ENCODE measurements at regions not wholly inside any gene's neighbourhood (a gene's known extent, or its start where the extent isn't known, plus 50 kb on each side); places are given as distances from the start of the nearest gene placed in this dataset.
"Not testable (repeated sequence)": the region's sequence is repeated elsewhere in the genome, so short reads cannot be mapped to it uniquely, and the experiment has no call there.

DNA sequence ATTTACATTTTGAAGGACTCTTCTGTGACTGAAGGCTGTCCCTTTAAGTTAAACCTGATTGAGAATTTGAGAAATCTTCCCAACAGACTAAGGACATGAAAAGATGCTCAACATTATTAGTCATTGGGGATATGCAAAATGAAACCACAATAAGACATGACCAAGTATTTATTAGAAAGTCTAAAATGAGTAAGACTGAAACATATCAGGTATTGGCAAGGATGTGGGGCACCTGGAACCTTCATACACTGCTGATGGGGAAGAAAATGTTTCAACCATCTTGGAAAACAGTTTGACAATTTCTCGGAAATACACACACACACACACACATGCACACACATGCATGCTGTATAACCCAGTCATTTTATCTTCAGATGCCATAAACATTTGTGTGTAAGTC lies 132.1 kb upstream of the CDK6 start:
- no peak for DNase-seq

GRCh38 chr7:92967238-92967637 lies 130.9 kb upstream of the CDK6 start:
- DNase-seq: no peak

DNA sequence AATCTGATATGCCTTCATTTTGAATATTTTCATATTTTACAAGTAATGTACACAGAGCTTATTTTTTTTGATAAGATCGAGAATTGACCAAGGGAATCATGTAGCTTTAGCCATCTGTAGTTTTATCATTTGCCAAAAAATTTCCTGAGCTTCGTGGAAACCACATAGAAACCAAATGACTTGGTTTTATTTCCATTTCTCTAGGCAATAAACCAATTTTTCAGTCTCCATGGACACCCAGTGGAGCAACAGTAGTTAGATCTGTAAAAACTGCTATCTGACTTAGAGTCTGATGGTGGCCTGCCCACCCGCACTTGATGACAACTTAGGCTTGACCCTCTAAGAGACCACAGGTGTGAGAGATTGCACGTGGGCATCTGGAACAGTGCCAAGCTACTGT lies 127.8 kb upstream of the CDK6 start:
- DNase-seq: no peak

DNA sequence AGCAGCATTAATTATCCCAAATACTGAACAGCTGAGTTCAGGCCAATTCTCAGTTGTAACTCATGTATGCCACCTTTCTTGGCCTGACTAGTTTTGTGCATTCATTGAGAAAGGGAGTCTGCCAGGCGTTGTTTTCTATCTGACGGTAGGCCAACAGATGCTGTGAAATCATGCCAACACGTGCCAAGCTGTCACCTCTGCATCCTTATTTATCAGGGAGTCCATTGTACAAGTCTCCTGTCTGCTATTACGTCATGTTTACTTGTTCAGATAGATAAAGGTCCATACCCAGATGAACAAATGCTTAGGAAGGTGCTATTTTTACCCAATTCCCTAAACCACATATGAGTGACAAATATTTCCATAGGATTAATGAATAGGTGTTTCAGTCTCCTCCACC lies 127.2 kb upstream of the CDK6 start:
- no peak for DNase-seq

GRCh38 chr7:92961961-92962360 lies 125.6 kb upstream of the CDK6 start:
- DNase-seq: no peak

DNA sequence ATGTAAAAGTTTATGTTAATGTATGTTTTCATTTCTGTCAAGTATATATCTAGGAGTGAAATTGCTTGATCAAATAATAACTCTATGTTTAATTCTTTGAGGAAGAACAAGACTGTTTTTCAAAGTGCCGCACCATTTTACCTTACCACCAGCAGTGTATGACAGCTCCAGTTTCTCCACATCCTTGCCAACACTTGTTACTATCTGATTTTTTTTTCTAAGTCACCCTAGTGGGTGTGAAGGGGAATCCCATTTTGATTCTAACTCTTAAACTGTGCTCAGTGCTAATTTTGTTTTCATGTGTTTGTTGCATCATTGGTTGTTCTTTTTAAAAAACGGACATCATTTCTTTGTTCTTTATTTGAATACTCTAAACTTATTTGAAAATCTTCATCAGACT lies 120.2 kb upstream of the CDK6 start:
- no peak for DNase-seq

DNA sequence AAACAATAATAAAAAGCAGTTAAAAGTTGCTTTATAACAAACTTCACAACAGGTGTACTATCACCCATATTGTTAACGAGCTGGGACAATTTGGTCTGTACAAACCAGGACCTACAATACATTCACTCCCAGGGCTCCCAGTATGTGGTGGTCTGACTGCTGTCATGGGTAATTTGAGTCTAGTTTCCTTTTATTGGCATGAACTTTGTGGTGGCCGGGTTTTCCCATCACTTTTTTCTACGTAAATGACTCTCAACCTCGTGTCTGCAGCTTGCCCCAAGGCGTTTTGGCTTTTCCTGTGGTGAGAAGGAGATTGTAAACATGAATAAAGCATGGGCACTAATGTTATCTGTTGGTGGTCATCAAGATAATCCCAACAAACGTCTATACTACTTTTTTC lies 118.7 kb upstream of the CDK6 start:
- DNase-seq: no peak

DNA sequence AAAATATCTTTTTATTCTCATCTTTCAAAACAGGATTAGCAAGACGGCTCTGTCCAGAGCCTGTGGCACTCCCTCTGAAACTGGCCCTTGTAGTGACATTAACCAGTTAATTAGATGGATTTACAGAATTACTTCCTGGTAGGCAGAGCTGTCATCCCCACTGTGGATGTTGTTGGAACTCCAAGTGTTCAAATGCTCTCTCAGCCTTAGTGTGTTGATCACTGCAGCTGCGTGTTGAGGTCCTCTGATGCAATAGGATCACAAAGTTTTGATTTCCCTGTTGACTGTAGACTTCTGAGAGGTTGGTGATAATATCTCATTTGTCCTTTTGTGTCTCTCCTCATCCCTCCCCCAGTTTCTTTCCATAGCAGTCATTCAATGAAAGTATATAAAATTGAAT lies 117.3 kb upstream of the CDK6 start:
- no peak for DNase-seq

DNA sequence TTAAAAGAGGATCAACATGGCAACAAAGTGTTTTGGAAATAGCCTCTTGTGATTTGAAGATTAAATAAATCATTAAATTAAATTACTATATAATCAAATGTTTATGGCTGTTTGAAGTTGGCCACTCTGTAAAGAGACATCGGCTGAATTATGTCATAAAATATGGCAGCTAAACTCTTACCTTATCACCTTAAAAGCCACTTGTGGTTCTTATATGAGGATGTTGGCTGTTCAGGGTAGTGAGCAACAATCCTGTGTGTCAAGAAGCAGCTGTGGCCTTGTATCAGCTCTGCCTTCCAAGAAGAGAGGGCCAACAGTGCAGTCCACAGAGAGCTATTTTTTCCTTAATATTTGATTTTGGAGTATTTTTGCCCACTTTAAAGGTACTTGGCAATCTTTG lies 113.4 kb upstream of the CDK6 start:
- peak; percentile 75 for DNase-seq

DNA sequence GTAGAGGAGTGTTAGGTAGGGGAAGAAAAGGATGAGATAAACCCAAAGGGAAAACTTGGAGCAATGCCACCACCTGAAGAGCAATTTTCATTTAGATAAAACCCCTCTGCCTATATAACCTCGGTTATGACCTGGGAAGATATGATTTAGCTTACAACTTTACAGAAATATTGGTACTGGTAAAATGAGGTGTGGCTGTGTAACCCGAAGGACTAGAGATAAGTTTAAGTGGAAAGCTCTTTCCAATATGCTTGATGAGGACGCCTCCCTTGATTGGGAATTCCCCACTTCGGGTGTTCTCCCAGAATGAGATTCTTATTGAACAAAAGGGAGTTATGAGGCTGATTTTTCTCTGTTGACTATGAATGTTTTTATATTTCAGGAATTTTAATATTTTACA lies 109.5 kb upstream of the CDK6 start:
- DNase-seq: no peak

DNA sequence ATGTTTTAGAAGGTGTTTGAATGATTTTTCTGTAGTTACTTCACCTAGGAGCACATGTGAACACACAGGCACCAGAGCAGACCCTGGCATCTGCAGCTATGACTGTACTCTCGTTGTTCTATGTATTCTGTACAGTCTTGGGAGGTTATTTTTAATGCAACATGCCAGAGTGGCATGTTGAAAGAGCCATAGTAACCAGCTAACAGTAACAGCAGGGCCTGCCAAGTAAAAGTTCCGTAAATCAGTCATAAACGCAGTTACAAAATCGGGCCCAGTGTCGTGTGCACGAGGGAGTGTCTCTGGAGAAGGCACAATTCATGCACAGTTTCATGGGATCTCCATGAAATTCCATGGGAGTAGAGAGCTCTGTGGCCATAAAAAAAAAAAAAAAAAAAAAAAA lies 108.3 kb upstream of the CDK6 start:
- no peak for DNase-seq

DNA sequence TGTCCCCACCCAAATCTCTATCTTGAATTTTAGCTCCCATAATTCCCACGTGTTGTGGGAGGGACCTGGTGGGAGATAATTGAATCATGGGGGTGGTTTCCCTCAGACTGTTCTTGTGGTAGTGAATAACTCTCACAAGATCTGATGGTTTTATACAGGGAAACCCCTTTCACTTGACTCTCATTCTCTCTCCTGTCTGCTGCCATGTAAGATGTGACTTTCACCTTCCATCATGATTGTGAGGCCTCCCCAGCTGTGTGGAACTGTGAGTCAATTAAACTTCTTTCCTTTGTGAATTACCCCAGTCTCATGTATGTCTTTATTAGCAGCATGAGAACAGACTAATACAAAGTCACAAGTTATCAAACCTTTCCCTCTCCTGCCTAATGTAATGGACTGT lies 106.3 kb upstream of the CDK6 start:
- DNase-seq: not testable (repeated sequence)

DNA sequence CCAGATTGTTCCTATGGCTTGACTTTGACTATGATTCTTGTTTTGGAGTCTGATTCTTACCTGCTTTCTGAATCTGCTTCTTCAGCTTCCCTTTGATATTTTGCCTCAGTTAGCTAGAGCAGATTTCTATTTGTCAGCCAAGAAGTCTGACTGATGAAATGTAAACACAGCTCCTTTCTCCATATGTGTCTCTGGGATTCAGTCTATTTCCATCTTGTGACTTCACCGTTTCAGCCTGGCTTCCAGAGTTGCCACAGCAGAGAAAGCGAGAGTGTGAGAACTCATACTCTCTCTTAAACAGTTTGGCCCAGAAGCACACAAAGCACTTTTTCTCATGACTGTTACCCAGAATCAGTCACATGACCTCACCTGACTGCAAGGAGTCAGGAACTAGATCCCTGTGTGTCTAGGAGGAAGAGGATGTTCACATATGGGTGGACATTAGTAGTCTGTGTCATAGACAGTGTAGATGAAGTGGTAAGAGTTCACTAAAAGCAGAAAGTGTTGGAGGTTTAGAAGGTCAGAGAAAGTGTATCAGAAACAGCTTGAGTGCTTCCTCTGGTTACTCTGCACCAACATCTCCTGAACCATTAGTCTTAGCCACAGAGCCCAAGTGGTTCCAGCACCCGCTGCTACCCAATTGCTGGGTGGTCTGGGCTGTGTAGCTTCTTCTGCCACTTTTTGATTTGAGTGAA lies 103.4 kb upstream of the CDK6 start:
- DNase-seq: no peak

DNA sequence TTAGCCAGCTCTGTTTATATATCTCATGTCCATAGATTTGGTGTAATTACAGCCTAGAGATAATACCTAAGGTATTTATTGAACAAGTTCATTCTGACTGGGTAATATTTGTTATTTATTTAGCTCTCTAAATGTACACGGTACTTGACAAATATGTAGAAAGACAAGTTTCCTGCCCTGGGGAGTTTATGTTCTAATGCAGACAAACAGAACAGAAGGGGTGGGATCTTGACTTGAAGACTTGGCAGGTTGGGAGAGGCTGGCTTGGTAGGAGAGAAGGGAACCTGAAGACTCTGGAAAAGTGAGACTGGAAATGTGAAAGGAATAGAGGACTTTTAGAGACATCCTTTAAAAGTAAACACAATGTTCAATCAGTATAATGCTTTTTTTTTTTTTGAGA lies 97.7 kb upstream of the CDK6 start:
- no peak for DNase-seq

DNA sequence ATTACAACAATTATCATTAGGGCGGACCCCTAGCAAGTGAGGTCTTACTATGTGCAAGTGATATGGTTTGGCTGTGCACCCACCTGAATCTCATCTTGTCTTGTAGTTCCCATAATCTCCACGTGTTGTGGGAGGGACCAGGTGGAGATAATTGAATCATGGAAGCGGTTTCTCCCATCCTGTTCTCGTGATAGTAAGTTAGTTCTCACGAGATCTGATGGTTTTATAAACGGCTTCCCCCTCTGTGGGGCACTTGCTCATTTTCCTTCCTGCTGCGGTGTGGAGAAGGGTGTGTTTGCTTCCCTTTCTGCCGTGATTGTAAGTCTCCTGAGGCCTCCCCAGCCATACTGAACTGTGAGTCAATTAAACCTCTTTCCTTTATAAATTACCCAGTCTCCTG lies 96.1 kb upstream of the CDK6 start:
- no peak for DNase-seq

DNA sequence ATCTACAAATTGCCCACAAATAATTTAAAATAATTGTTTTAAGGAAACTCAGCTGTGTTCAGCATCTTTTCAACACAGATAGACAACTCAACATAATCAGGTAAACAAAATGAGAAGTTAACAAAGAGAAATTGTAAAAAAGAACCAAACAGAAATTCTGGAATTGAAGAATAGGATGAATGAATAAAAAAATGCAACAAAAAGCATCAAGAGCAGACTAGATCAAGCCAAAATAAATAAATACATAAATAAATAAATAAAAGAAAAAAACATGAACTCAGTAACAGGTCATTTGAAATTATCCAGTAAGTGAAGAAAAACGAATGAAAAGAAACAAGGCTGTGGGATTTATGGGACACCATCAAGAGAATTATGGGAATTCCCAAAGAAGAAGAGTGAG lies 94.0 kb upstream of the CDK6 start:
- no peak for DNase-seq

GRCh38 chr7:92926697-92927044 lies 90.3 kb upstream of the CDK6 start:
- DNase-seq: no peak

- DNase-seq: no peak
These were observed 89.7 kb upstream of the CDK6 start for GRCh38 chr7:92925876-92926696.

DNA sequence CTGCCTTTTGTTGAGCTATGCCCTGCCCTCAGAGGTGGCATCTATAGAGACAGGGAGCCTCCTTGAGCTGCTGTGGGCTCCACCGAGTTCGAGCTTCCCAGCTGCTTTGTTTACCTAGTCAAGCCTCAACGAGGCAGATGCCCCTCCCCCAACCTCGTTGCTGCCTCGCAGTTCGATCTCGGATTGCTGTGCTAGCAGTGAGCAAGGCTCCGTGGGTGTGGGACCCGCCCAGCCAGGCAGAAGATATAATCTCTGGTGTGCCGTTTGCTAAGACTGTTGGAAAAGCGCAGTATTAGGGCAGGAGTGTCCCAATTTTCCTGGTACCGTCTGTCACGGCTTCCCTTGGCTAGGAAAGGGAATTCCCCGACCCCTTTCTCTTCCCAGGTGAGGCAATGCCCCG lies 88.4 kb upstream of the CDK6 start:
- no peak for DNase-seq

- no peak for DNase-seq
These were observed 80.9 kb upstream of the CDK6 start for GRCh38 chr7:92917230-92917629.

DNA sequence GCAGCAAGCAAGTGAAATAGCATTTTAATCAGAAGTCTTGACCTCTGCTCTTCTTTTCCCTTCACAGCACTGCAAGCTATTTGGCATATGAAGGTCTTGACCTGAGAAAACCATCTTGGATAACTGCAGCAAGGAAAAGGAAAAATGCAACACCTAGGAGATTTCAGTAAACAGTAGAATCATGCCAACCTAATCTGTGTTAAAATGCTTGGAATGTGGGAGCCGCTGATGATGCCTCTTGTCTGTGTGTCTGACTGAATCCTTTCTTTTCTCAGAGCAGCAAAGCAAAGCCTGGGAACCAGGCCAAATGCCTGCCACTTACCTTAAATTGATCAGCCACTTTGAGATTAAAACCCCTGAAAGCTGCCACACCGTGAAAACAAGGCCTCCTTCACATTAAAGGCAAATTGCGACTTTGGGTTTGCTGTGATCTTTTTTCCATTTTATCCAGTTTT lies 80.4 kb upstream of the CDK6 start:
- peak; percentile 93 for DNase-seq

DNA sequence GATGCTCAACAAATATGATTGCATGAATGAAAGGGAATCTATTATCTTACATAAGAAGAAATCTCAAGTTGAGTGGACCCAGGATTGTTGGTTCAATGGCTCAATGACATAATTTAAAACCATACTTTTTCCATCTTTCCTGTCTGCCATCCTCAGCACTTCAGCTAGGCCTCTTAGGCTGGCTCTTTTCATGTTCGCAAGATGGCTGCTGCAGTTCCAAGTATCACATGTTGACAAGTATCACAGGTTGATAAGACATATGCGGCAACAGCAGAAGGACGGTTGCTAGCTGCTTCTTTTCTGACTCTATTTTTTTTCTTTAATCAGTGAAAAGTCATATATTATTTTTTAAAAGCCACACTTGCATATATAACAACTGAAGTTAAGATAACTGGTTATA lies 79.0 kb upstream of the CDK6 start:
- no peak for DNase-seq

GRCh38 chr7:92914645-92915044 lies 78.3 kb upstream of the CDK6 start:
- no peak for DNase-seq

GRCh38 chr7:92913849-92914248 lies 77.5 kb upstream of the CDK6 start:
- no peak for DNase-seq

DNA sequence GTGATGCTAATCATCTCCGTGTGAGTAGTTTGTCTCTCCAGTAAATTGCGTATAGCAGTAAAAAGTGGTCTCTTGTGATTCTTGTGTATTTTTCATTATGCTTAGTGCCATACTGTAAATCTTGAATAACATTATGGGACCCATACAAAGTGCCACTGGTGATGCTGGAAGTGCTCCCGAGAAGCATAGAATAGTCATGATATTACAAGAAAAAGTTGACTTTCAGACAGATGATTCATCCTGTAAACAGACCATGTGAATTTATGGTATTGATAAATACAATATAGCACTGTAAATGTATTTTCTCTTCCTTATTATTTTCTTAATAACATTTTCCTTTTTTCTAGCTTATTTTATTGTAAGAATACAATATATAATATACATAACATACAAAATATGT lies 74.6 kb upstream of the CDK6 start:
- no peak for DNase-seq
